ENCODE measurements at regions not wholly inside any gene's neighbourhood (a gene's known extent, or its start where the extent isn't known, plus 50 kb on each side); places are given as distances from the start of the nearest gene placed in this dataset.

- no peaks in the 10 kb centered on the region for H3K36me3 ChIP-seq (ENCODE audit: control insufficient read depth in 4 of 4, insufficient read depth in 3 of 4, low read depth in 1 of 4, low read length in 3 of 4)
- no peaks in the 10 kb centered on the region for H3K27me3 ChIP-seq (ENCODE audit: control insufficient read depth in 4 of 4, insufficient read depth in 4 of 4, low read length in 3 of 4)
- no peak for DNase-seq (ENCODE audit: low spot score)
- H3K9me3 ChIP-seq (ENCODE audit: control insufficient read depth in 4 of 4, low read length in 3 of 4): peaks cover 0 to 5% (median under 1%) of the 10 kb centered on the region in 4 donors
- TF ChIP-seq SP1 (IDR thresholded peaks at IDR 0.05) (no peak), ZBTB33 (IDR thresholded peaks at IDR 0.05) (no peak)
- no peak overlapping the region for H3K9ac ChIP-seq (ENCODE audit: low read depth in 1 of 2, low read length in 2 of 2)
- 64% methylated on average over 10 of the region's 10 CpGs for WGBS
- no peaks in the 10 kb centered on the region for H3K4me1 ChIP-seq (ENCODE audit: control insufficient read depth in 4 of 4, insufficient read depth in 4 of 4, low read length in 3 of 4)
- H3K4me3 ChIP-seq (ENCODE audit: low read depth in 1 of 3, low read length in 3 of 3): no peak overlapping the region
- no peak overlapping the region for H3K27ac ChIP-seq (ENCODE audit: low read depth in 1 of 2, low read length in 2 of 2)
Observed at GRCh38 chr22:44574057-44574639, 76.1 kb upstream of the RTL6 start.

GRCh38 chr22:44573451-44573850, 75.4 kb upstream of the RTL6 start:
- Histone ChIP-seq H3K36me3 (ENCODE audit: control insufficient read depth in 4 of 4, insufficient read depth in 3 of 4, low read depth in 1 of 4, low read length in 3 of 4) (no peaks in the 10 kb centered on the region), H3K4me1 (ENCODE audit: control insufficient read depth in 4 of 4, insufficient read depth in 4 of 4, low read length in 3 of 4) (no peaks in the 10 kb centered on the region), H3K4me3 (ENCODE audit: low read depth in 1 of 3, low read length in 3 of 3) (no peak overlapping the region), H3K9ac (ENCODE audit: low read depth in 1 of 2, low read length in 2 of 2) (no peak overlapping the region), H3K9me3 (ENCODE audit: control insufficient read depth in 4 of 4, low read length in 3 of 4) (peaks cover 0 to 5% (median under 1%) of the 10 kb centered on the region in 4 donors), H3K27me3 (ENCODE audit: control insufficient read depth in 4 of 4, insufficient read depth in 4 of 4, low read length in 3 of 4) (no peaks in the 10 kb centered on the region), H3K27ac (ENCODE audit: low read depth in 1 of 2, low read length in 2 of 2) (no peak overlapping the region)
- TF ChIP-seq HNF4G (IDR thresholded peaks at IDR 0.05): no peak
- no peak for TF ChIP-seq NR2F2 (IDR thresholded peaks at IDR 0.05)
- WGBS: 84% methylated on average over 4 of the region's 4 CpGs
- DNase-seq (ENCODE audit: low spot score): no peak

- no peak overlapping the region for H3K4me3 ChIP-seq (ENCODE audit: low read depth in 1 of 3, low read length in 3 of 3)
- no peaks in the 10 kb centered on the region for H3K27me3 ChIP-seq (ENCODE audit: control insufficient read depth in 4 of 4, insufficient read depth in 4 of 4, low read length in 3 of 4)
- H3K27ac ChIP-seq (ENCODE audit: low read depth in 1 of 2, low read length in 2 of 2): no peak overlapping the region
- 82% methylated on average over 14 of the region's 14 CpGs for WGBS
- H3K9me3 ChIP-seq (ENCODE audit: control insufficient read depth in 4 of 4, low read length in 3 of 4): peaks cover 0 to 5% (median under 1%) of the 10 kb centered on the region in 4 donors
- no peak overlapping the region for H3K9ac ChIP-seq (ENCODE audit: low read depth in 1 of 2, low read length in 2 of 2)
- DNase-seq (ENCODE audit: low spot score): no peak
- TF ChIP-seq HNF4G (IDR thresholded peaks at IDR 0.05) (no peak), FOXA1 (IDR thresholded peaks at IDR 0.05) (no peak), ZBTB33 (IDR thresholded peaks at IDR 0.05) (no peak), RXRA (IDR thresholded peaks at IDR 0.05) (no peak), HNF4A (conservative IDR thresholded peaks at IDR 0.05) (no peak), SP1 (IDR thresholded peaks at IDR 0.05) (no peak), RAD21 (IDR thresholded peaks at IDR 0.05) (no peak), MAX (IDR thresholded peaks at IDR 0.05) (no peak), FOXA2 (IDR thresholded peaks at IDR 0.05) (no peak), GABPA (IDR thresholded peaks at IDR 0.05 in 1 of 2, conservative IDR thresholded peaks at IDR 0.05 in 1 of 2) (no peak)
- no peaks in the 10 kb centered on the region for H3K36me3 ChIP-seq (ENCODE audit: control insufficient read depth in 4 of 4, insufficient read depth in 3 of 4, low read depth in 1 of 4, low read length in 3 of 4)
- no peaks in the 10 kb centered on the region for H3K4me1 ChIP-seq (ENCODE audit: control insufficient read depth in 4 of 4, insufficient read depth in 4 of 4, low read length in 3 of 4)
Observed at GRCh38 chr22:44572414-44573207, 74.6 kb upstream of the RTL6 start.

Data from liver (tissue), 7 donors.